ENCODE measurements at regions not wholly inside any gene's neighbourhood (a gene's known extent, or its start where the extent isn't known, plus 50 kb on each side); places are given as distances from the start of the nearest gene placed in this dataset.

DNA sequence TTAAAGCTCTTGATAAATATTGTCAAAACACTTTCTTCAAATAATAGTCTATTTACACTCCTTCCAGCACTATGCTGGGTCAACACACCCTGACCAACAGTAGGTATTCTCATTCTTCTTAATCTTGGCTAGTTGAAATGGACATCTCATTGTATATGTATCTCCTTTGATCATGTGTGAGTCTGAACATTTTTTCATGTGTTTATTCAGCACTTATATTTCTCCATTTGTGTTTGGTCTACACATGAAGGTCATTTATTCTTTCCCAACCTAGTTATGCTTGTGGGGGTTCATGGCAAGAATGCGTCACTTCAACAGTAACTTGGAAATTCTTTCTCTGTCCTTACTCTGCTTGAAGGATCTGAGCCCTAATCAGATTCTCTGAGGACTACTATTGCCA, 133.1 kb upstream of the ARID2 start:
- Histone ChIP-seq H3K9me3 (no peaks in the 10 kb centered on the region), H3K27ac (no peak overlapping the region), H3K4me1 (no peaks in the 10 kb centered on the region), H3K27me3 (no peaks in the 10 kb centered on the region), H3K36me3 (replicated peaks in 1 of 2; ENCODE audit: insufficient read depth in 1 of 2, low read depth in 2 of 2) (no peaks in the 10 kb centered on the region), H3K4me3 (no peak overlapping the region)
- TF ChIP-seq, protein P1, sequence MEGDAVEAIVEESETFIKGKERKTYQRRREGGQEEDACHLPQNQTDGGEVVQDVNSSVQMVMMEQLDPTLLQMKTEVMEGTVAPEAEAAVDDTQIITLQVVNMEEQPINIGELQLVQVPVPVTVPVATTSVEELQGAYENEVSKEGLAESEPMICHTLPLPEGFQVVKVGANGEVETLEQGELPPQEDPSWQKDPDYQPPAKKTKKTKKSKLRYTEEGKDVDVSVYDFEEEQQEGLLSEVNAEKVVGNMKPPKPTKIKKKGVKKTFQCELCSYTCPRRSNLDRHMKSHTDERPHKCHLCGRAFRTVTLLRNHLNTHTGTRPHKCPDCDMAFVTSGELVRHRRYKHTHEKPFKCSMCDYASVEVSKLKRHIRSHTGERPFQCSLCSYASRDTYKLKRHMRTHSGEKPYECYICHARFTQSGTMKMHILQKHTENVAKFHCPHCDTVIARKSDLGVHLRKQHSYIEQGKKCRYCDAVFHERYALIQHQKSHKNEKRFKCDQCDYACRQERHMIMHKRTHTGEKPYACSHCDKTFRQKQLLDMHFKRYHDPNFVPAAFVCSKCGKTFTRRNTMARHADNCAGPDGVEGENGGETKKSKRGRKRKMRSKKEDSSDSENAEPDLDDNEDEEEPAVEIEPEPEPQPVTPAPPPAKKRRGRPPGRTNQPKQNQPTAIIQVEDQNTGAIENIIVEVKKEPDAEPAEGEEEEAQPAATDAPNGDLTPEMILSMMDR (IDR thresholded peaks at IDR 0.05), result no peak
- TF ChIP-seq POLR2A (IDR thresholded peaks at IDR 0.05), result no peak
- 86 to 90% methylated on average over 1 of the region's 1 CpG for WGBS, 2 donors
- intact Hi-C loops (cut with DNase I), result no loop called here
- DNase-seq (no peak), ATAC-seq (no peak)

DNA sequence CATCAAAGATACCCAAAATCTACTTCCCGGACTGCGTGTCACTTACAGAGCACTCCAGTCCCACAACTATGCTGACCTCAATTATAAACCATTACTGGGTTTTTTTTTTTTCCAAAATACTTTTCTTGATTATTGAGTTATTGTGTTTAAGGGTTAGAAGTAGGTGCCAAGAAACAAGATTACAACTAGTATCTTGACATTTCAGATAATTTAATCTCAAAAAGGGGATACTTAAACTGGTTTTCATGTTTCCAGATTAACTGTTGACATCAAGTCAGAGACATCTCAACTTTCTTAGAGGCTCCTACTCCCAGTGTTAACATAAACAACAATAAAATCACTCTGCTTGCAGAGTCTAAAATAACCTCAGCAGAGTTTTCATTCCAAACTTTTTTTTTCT, 131.2 kb upstream of the ARID2 start:
- 57 to 64% methylated on average over 2 of the region's 2 CpGs for WGBS, 2 donors
- no peak for ATAC-seq
- intact Hi-C loops (cut with DNase I), result no loop called here

DNA sequence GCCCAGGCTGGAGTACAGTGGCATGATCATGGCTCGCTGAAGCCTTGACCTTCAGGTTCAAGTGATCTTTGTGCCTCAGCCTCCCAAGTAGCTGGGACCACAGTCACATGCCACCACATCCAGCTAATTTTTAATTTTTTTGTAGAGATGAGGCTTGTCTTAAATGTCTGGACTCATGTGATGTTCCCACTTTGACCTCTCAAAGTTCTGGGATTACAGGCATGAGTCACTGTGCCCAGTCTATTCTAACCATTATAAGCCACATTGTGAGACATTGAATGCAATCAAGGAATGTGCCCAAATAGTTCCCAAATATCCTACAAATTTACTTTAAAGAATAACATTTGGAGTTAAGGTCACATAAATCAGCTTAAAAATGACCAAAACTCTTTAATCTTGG, 130.7 kb upstream of the ARID2 start:
- intact Hi-C loops (cut with DNase I), result no loop called here
- 94% methylated on average over 1 of the region's 1 CpG for WGBS, 2 donors
- DNase-seq (no peak), ATAC-seq (no peak)
- TF ChIP-seq POLR2A (IDR thresholded peaks at IDR 0.05), result no peak
- TF ChIP-seq, protein P1 (IDR thresholded peaks at IDR 0.05), result no peak
- Histone ChIP-seq H3K27me3 (no peaks in the 10 kb centered on the region), H3K4me3 (no peak overlapping the region), H3K4me1 (no peaks in the 10 kb centered on the region), H3K27ac (no peak overlapping the region), H3K9me3 (no peaks in the 10 kb centered on the region), H3K36me3 (replicated peaks in 1 of 2; ENCODE audit: insufficient read depth in 1 of 2, low read depth in 2 of 2) (no peaks in the 10 kb centered on the region)

More for the DNA sequence above, 131.2 kb upstream of the ARID2 start:
- Histone ChIP-seq H3K4me1 (no peaks in the 10 kb centered on the region), H3K9me3 (no peaks in the 10 kb centered on the region), H3K27me3 (no peaks in the 10 kb centered on the region), H3K36me3 (replicated peaks in 1 of 2; ENCODE audit: insufficient read depth in 1 of 2, low read depth in 2 of 2) (no peaks in the 10 kb centered on the region), H3K4me3 (no peak overlapping the region), H3K27ac (no peak overlapping the region)
- DNase-seq, result no peak
- TF ChIP-seq, protein P1 (IDR thresholded peaks at IDR 0.05), result no peak
- no peak for TF ChIP-seq POLR2A (IDR thresholded peaks at IDR 0.05)

DNA sequence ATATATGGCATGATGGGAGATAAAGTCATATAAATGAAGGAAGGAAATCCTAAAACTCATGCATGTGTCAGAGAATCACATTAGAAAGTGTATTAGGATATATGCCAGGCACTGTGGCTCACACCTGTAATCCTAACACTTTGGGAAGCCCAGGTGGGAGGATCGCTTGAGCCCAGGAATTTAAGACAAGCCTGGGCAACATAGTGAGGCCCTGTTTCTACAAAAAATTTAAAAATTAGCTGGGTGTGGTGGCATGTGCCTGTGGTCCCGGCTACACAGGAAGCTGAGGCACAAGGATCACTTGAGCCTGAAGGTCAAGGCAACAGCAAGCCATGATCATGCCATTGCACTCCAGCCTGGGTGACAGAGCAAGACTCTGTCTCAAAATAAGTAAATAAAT, 130.3 kb upstream of the ARID2 start:
- intact Hi-C loops (cut with DNase I), result no loop called here
- Histone ChIP-seq H3K36me3 (replicated peaks in 1 of 2; ENCODE audit: insufficient read depth in 1 of 2, low read depth in 2 of 2) (no peaks in the 10 kb centered on the region), H3K27me3 (no peaks in the 10 kb centered on the region), H3K4me1 (no peaks in the 10 kb centered on the region), H3K4me3 (no peak overlapping the region), H3K27ac (no peak overlapping the region), H3K9me3 (no peaks in the 10 kb centered on the region)
- ATAC-seq (no peak), DNase-seq (no peak)
- WGBS, 2 donors, result 79 to 88% methylated on average over 2 of the region's 2 CpGs
- TF ChIP-seq POLR2A (IDR thresholded peaks at IDR 0.05), result no peak
- TF ChIP-seq, protein P1 (IDR thresholded peaks at IDR 0.05), result no peak

DNA sequence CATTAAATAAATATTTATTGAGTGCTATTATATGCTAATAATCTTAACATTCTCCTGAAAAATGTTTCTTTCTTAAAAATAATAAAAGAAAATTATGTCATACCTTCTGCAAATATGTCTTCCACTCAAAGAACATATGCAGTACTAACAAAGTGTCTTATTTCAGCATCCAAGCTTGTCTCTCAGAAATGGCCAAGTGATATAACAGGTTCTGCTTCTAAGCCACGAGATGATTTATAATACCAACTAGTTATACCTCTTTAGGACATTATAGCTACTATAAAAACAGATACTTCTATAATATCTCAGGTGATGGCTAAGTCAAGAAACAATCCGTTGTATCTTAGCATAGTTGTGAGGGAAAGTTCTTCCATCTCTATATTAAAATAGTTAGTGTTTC, 128.1 kb upstream of the ARID2 start:
- WGBS, 2 donors, result 56 to 75% methylated on average over 2 of the region's 2 CpGs
- Histone ChIP-seq H3K27me3 (no peaks in the 10 kb centered on the region), H3K4me3 (no peak overlapping the region), H3K36me3 (replicated peaks in 1 of 2; ENCODE audit: insufficient read depth in 1 of 2, low read depth in 2 of 2) (no peaks in the 10 kb centered on the region), H3K9me3 (no peaks in the 10 kb centered on the region), H3K4me1 (no peaks in the 10 kb centered on the region), H3K27ac (no peak overlapping the region)
- no peak for DNase-seq
- no peak for ATAC-seq
- intact Hi-C loops (cut with DNase I), result no loop called here
- TF ChIP-seq POLR2A (IDR thresholded peaks at IDR 0.05), result no peak
